Hematopoietic multipotent progenitor cell treated with erythropoietin and hydrocortisone succinate and interleukin-3 and kit ligand, for 17 days (in vitro differentiated cells): ENCODE measurements at regions not wholly inside any gene's neighbourhood (a gene's known extent, or its start where the extent isn't known, plus 50 kb on each side); places are given as distances from the start of the nearest gene placed in this dataset.

Source experiments
- DNase-seq: peaks from one replicate; pipeline ENCODE4 v3.0.0-alpha.2; 2015; ENCODE audit warnings: low spot score

GRCh38 chr4:18366892-18367291 is 345.3 kb upstream of the LCORL start:
- DNase-seq: no peak

- no peak for DNase-seq
Observed at GRCh38 chr4:18366136-18366535, 344.6 kb upstream of the LCORL start.

GRCh38 chr4:18343581-18343980 is 322.0 kb upstream of the LCORL start:
- DNase-seq: no peak

DNA sequence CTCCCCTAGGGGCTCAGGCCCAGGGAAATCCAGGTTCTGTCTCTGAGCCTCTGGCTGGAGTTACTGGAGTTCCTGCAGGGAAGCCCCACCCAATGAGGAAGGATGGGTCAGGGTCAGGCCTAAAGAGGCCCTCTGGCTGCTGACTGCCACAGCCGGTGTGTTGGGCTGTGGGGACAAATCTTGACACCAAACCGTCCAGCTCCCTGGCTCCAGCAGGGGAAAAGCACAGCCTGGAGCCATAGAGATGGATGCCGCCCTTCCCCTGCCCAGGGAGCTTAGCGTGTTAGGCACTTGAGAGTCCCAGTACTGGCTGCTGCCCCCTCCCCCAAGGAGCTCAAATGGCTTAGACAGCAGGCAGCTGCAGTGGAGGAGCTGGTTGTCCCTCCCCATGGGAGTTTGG is 321.3 kb upstream of the LCORL start:
- no peak for DNase-seq

GRCh38 chr4:18321956-18322530 is 300.5 kb upstream of the LCORL start:
- no peak for DNase-seq

GRCh38 chr4:18319431-18319830 is 297.9 kb upstream of the LCORL start:
- no peak for DNase-seq

GRCh38 chr4:18318682-18319388 is 297.3 kb upstream of the LCORL start:
- no peak for DNase-seq

DNA sequence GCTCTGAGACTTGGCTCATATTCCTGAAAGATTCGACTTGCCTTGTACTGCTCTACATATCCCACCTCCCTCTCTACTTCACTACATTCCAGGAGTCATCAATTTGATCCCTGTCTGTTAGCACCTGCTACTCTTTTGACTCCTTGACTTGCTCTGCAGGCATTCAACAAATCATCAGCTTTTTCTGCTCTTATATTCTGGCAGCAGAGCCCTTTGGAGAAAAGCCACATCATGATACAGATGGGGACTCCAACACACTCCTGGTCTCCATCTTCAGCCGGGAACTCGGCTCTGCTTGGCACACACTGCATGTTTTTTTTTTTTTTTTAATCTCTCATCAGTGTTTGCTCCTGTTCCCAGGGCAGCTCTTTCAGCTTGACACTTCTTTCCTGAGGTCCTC is 293.2 kb upstream of the LCORL start:
- DNase-seq: no peak

DNA sequence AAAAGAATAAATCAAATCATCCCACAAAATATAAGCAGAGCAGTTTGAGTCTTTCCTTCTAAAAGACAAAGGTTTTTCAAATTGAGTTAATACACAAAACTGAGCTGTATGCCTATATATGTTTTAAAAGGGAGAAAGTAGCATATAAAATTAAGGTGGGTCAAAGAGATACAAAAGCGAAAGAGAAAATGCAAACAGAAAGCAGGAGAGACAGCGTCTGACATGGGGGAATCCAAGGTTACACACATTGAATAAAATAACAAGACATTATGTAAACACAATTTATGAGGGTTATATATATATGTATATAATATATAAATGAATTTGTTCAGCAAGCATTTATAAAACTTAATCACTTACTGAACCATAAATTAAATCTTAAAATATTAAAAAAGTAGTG is 276.1 kb upstream of the LCORL start:
- no peak for DNase-seq

- no peak for DNase-seq
Observed at GRCh38 chr4:18296411-18296810, 274.9 kb upstream of the LCORL start.

GRCh38 chr4:18294846-18295245 is 273.3 kb upstream of the LCORL start:
- no peak for DNase-seq

- DNase-seq: no peak
Observed at GRCh38 chr4:18294021-18294420, 272.5 kb upstream of the LCORL start.

DNA sequence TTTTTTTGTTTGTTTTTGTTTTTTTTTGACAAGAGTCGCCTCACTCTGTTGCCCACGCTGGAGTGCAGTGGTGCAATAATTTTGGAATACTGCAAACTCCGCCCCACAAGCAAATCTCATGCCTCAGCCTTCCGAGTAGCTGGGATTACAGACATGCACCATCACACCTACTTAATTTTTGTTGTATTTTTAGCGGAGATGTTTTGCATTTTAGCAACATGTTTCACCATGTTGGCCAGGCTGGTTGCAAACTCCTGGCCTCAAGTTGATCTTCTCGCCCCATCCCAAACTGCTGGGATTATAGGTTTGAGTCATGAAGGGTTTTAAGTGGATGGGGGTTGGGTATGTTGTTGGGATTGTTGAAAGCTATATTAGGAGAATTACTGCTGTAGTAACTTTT is 270.9 kb upstream of the LCORL start:
- DNase-seq: no peak

- no peak for DNase-seq
Observed at GRCh38 chr4:18291981-18292380, 270.4 kb upstream of the LCORL start.

DNA sequence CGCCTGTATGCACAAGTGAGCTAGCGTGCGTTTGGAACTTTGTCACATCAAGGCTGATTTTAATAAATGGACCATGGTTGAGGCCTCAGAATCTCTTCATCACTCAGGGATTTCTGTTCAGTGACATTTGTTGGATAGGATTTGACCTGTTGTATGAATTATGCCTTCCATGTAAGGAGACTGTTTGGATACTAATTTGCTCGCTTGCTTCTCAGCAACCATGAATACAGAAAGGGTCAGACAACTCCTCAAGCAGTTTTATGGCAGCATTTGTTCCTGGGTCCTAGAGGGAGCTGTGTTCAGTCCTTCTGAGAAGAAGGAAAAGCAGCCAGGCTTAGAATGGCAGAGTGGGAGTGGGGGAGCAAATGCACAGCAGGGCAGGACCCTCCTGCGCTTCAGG is 269.7 kb upstream of the LCORL start:
- DNase-seq: no peak

DNA sequence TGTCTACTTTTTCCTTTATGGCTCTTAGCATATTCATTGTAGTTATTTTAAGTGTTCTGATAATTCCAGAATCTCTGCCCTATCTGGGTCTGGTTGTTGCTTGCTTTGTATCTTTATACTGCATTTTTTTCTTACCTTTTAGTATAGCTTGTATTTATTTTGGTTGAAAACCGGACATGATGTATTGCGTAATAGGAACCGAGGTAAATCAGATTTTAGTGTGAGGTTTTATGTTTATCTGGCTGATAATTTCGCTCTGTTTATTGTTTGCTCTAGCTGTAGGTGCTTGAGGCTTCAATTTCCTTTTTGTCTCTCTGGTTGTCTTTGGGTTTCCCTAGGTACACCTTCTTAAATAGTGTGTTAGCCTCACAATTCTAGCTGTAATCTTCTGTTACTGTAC is 263.8 kb upstream of the LCORL start:
- DNase-seq: no peak

- no peak for DNase-seq
Observed at GRCh38 chr4:18278244-18278643, 256.7 kb upstream of the LCORL start.

DNA sequence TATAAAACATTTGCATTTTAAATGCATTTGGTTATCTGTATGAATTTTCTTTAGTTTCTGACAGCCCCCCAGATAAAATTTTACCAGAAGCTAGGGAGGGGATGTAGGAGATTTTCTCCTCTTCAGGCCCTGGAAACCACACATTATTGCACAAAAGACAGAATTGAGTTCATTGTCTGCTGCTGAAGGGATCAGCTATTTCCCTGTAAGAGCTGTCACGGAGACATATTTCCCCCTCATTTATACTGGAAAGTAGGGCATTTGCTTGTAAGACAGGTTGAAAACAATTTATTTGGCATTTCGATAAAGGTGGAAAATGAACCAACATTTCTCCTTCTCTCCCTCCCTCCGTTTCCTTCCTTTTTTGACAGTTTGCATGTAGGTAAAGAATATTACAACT is 241.3 kb upstream of the LCORL start:
- DNase-seq: no peak

DNA sequence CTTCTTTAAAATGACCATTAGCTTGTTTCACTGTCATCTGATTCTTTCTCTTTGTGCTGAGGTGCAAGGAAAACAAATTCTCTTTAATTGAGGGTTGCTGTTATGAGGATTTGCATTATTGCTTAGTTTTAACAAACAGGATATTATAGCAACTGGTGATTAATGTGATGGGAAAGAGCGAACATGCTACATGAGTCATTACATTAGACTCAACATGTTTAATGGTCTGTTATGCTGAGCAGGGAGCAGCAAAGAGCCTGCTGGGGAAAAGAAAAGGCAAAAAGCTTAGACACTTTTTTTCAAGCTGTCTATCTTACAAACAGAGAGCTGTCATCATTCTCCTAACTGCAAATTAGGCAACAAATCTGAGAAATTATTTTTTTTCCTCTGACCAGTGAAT is 230.5 kb upstream of the LCORL start:
- no peak for DNase-seq

- DNase-seq: no peak
Observed at GRCh38 chr4:18250564-18250963, 229.0 kb upstream of the LCORL start.

GRCh38 chr4:18248611-18249010 is 227.1 kb upstream of the LCORL start:
- DNase-seq: no peak

DNA sequence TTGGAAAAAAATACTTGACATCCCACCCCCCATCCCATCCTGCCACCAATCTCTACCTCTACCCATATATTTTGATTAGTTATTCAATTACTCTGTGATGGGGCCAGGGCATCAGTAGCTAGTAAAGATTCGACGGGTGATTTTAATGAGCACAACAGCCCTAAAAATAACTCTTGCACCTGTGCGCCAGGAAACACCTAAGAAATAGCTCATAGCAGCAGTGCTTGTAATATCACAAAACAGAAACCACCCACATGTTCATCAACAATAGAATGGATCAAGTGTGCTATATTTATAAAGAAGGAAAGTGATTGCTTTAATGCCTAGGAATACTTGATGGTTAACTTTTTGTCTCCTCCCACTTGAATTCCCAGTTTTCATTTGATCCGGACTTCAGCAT is 225.6 kb upstream of the LCORL start:
- DNase-seq: no peak

DNA sequence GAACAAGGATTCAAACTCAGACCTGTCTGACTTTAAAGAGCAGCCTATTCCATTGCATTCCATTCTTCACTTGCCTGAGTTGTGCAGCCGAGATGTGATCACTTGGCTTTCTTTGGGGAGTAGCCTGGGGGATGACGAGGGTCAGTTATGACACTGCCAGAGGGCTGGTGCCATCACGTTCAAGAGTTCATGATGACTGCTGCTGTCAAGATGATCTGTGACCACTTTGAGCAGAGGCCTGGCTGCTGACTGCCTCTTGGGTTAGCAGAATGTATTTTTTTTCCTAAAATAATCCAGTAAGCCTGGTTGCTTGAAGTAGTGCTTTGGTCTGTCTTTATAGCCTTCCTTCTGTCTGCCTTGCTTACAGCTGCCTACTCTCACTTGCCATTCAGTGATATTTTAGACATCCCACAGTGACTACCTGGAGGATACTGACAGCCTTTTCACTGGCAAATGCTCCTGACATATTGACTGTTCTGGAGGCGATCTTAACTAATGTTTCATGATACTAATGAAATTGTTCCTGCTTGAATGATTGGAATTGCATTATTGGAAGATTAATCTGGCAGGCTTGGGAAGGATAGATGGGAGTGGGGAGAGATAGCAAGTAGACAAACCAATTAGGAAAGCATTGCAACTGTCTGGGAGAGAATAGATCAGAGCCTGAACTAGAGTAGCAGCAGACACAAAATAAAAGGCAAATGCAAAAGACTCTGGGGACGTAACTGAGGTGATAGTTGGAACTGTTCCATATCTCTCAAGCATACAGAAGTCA is 221.6 kb upstream of the LCORL start:
- no peak for DNase-seq

DNA sequence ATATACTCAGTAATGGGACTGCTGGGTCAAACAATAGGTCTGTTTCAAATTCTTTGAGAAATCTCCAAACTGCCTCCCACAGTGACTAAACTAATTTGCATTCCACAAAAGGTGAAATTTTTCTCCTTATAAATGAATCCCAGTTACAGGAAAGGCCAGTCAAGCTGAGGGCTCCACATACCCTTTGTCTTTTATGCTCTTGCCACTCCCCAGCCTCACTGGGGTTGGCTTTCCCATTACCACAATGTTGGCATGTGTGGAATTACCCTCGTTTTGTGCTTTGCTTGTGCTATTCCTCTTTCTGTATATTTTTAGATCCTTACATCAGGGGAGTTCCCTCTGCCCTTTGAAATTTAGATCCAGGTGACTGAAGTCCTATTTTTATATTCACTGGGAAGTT is 220.2 kb upstream of the LCORL start:
- DNase-seq: no peak
